Ishikawa (cell line): ENCODE measurements at regions not wholly inside any gene's neighbourhood (a gene's known extent, or its start where the extent isn't known, plus 50 kb on each side); places are given as distances from the start of the nearest gene placed in this dataset.

Experiments used
- CEBPB ChIP-seq: IDR thresholded peaks from 2 replicates; pipeline ENCODE4 v1.6.1; 2012
- EGR1 ChIP-seq: IDR thresholded peaks from 2 replicates; pipeline ENCODE4 v1.6.1; 2012
- EP300 ChIP-seq: IDR thresholded peaks from 2 replicates; pipeline ENCODE4 v1.6.1; 2012; ENCODE audit warnings: borderline replicate concordance
- RAD21 ChIP-seq: IDR thresholded peaks from 2 replicates; pipeline ENCODE4 v1.6.1; 2012; ENCODE audit warnings: low read depth
- YY1 ChIP-seq: IDR thresholded peaks from 2 replicates; pipeline ENCODE4 v1.6.1; 2012; ENCODE audit warnings: low read depth
- TF ChIP-seq, protein P1 (sequence below): IDR thresholded peaks from 2 replicates; pipeline ENCODE4 v1.6.1; 2012; ENCODE audit warnings: low read depth, mild to moderate bottlenecking
- TF ChIP-seq, protein P2 (sequence below): IDR thresholded peaks from 2 replicates; pipeline ENCODE4 v1.6.1; 2012

DNA sequence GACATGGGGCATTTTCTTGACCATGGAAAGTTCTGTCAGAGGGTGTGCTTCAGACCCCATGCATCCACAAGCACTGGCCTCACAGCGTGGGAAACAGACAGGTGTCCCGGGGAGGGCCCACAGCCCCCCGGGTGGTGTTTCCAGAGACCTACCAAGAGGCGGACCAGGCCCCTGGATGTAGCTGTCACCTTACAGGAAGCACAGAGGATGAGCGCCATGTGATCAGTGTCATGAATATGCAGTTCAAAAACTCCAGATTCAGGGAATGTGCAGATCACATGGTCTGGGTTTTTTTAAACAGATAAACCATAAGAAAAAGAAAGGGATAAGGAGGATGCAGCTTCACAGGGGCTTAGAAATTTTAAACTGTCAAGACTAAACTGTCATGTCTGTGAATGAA is 61.0 kb upstream of the SPATA13 start:
- TF ChIP-seq, protein P1, sequence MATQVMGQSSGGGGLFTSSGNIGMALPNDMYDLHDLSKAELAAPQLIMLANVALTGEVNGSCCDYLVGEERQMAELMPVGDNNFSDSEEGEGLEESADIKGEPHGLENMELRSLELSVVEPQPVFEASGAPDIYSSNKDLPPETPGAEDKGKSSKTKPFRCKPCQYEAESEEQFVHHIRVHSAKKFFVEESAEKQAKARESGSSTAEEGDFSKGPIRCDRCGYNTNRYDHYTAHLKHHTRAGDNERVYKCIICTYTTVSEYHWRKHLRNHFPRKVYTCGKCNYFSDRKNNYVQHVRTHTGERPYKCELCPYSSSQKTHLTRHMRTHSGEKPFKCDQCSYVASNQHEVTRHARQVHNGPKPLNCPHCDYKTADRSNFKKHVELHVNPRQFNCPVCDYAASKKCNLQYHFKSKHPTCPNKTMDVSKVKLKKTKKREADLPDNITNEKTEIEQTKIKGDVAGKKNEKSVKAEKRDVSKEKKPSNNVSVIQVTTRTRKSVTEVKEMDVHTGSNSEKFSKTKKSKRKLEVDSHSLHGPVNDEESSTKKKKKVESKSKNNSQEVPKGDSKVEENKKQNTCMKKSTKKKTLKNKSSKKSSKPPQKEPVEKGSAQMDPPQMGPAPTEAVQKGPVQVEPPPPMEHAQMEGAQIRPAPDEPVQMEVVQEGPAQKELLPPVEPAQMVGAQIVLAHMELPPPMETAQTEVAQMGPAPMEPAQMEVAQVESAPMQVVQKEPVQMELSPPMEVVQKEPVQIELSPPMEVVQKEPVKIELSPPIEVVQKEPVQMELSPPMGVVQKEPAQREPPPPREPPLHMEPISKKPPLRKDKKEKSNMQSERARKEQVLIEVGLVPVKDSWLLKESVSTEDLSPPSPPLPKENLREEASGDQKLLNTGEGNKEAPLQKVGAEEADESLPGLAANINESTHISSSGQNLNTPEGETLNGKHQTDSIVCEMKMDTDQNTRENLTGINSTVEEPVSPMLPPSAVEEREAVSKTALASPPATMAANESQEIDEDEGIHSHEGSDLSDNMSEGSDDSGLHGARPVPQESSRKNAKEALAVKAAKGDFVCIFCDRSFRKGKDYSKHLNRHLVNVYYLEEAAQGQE = no peak
- TF ChIP-seq, protein P2, sequence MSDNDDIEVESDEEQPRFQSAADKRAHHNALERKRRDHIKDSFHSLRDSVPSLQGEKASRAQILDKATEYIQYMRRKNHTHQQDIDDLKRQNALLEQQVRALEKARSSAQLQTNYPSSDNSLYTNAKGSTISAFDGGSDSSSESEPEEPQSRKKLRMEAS = no peak
- TF ChIP-seq EP300 (no peak), YY1 (no peak), CEBPB (no peak), EGR1 (no peak), RAD21 (no peak)
